C4-2B (cell line): ENCODE measurements at regions not wholly inside any gene's neighbourhood (a gene's known extent, or its start where the extent isn't known, plus 50 kb on each side); places are given as distances from the start of the nearest gene placed in this dataset.

Experiments used
- CTCF ChIP-seq: fragments of 450-650 bp; conservative IDR thresholded peaks from 2 replicates; pipeline ENCODE4 v1.5.1; 2017; ENCODE audit warnings: mild to moderate bottlenecking
- ZFX ChIP-seq: fragments of 450-650 bp; IDR thresholded peaks from 2 replicates; pipeline ENCODE4 v1.6.1; 2017

GRCh38 chr13:54004026-54004699 lies 975.5 kb downstream of the OLFM4 start:
- TF ChIP-seq CTCF (no peak), ZFX (no peak)
